Caco-2 (cell line): ENCODE measurements at regions not wholly inside any gene's neighbourhood (a gene's known extent, or its start where the extent isn't known, plus 50 kb on each side); places are given as distances from the start of the nearest gene placed in this dataset.

Experiments used
- BruUV-seq: library from RNA; stranded (reverse); fragments of 400-500 nt; replicated peaks from 2 replicates; lab custom pipeline; 2021; lab: Mats Ljungman, UMichigan
- CTCF ChIA-PET: fragments of 300-600 bp; sonication (Branson Sonifier 250); formaldehyde crosslinking; loops from one replicate; lab custom pipeline; 2022; ENCODE audit warnings: antibody characterized with exemption; lab: Charles Lee
- POLR2A ChIA-PET: fragments of 300-600 bp; sonication (Branson Sonifier 250); formaldehyde crosslinking; loops from one replicate; lab custom pipeline; 2022; ENCODE audit warnings: antibody characterized with exemption; lab: Charles Lee
- DNase-seq, 2 experiments: peaks; one replicate each; pipeline versions ENCODE4 v3.0.0 to v3.0.0-alpha.2; 2020 to 2022
- H3K27me3 ChIP-seq: replicated peaks from 2 replicates; pipeline ENCODE4 v1.6.0; 2011; ENCODE audit warnings: low read length; ENCODE audit not compliant: control insufficient read depth, insufficient read depth
- H3K36me3 ChIP-seq: 2 replicates; pipeline ENCODE4 v1.5.1; 2011; ENCODE audit warnings: low read length; ENCODE audit not compliant: control insufficient read depth, insufficient read depth
- H3K4me1 ChIP-seq: fragments of 250-450 bp; sonication (Bioruptor Pico); 2 replicates; pipeline ENCODE4 v1.5.1; 2020; ENCODE audit warnings: mild to moderate bottlenecking
- H3K4me3 ChIP-seq: 2 replicates; pipeline ENCODE4 v1.5.1; 2011; ENCODE audit warnings: low read depth, mild to moderate bottlenecking, control low read depth, low read length
- H3K9me3 ChIP-seq: fragments of 250-450 bp; sonication (Bioruptor Pico); 2 replicates; pipeline ENCODE4 v1.5.1; 2020; ENCODE audit warnings: mild to moderate bottlenecking, moderate library complexity
- H3K27ac Mint-ChIP-seq: one replicate; pipeline ENCODE4 v1.8.0; 2022; ENCODE audit warnings: mixed read lengths; ENCODE audit not compliant: unreplicated experiment
- H3K27me3 Mint-ChIP-seq: one replicate; pipeline ENCODE4 v1.8.0; 2022; ENCODE audit warnings: mixed read lengths; ENCODE audit not compliant: insufficient read depth, unreplicated experiment
- H3K36me3 Mint-ChIP-seq: one replicate; pipeline ENCODE4 v1.8.0; 2022; ENCODE audit warnings: mild to moderate bottlenecking, mixed read lengths; ENCODE audit not compliant: insufficient read depth, unreplicated experiment
- H3K4me1 Mint-ChIP-seq: one replicate; pipeline ENCODE4 v1.8.0; 2022; ENCODE audit warnings: low read depth, mixed read lengths; ENCODE audit not compliant: unreplicated experiment
- H3K4me3 Mint-ChIP-seq: one replicate; pipeline ENCODE4 v1.8.0; 2022; ENCODE audit warnings: mild to moderate bottlenecking, moderate library complexity, mixed read lengths; ENCODE audit not compliant: unreplicated experiment
- H3K9me3 Mint-ChIP-seq: one replicate; pipeline ENCODE4 v1.8.0; 2022; ENCODE audit warnings: mixed read lengths; ENCODE audit not compliant: unreplicated experiment
- CTCF ChIP-seq, 2 experiments: fragments of 200-600 bp in 1 of 2; IDR thresholded peaks; 1 replicate in 1 of 2; 2 replicates in 1 of 2; pipeline versions ENCODE4 v1.5.1 to v1.8.0; 2011 to 2022; ENCODE audit warnings: antibody characterized with exemption in 1 of 2, control low read depth in 1 of 2, inconsistent platforms in 1 of 2, low read depth in 1 of 2, low read length in 1 of 2, mild to moderate bottlenecking in 1 of 2, moderate library complexity in 1 of 2; ENCODE audit not compliant: insufficient read depth in 1 of 2, severe bottlenecking in 1 of 2, unreplicated experiment in 1 of 2
- intact Hi-C: fragments of 100-400 bp; cut with micrococcal nuclease; formaldehyde crosslinking; loops from one replicate; pipeline ENCODE4 v1.10.0; 2022; ENCODE audit not compliant: unreplicated experiment

GRCh38 chr5:138702166-138703077, 50.8 kb upstream of the CTNNA1 start:
- H3K27ac Mint-ChIP-seq = no peak overlapping the region
- intact Hi-C loops = no loop called here
- H3K36me3 Mint-ChIP-seq = no peaks in the 10 kb centered on the region
- Histone ChIP-seq H3K4me3 (no peak overlapping the region), H3K9me3 (no peaks in the 10 kb centered on the region), H3K4me1 (peaks cover 21% of the 10 kb centered on the region), H3K27me3 (no peaks in the 10 kb centered on the region), H3K36me3 (no peaks in the 10 kb centered on the region; the same call in 1 of the 2 replicates)
- peaks cover 21% of the 10 kb centered on the region for H3K4me1 Mint-ChIP-seq
- no peak overlapping the region for H3K4me3 Mint-ChIP-seq
- H3K9me3 Mint-ChIP-seq = no peaks in the 10 kb centered on the region
- DNase-seq = peak in 1 of 2 experiments; percentile 38
- no peak for TF ChIP-seq CTCF (IDR thresholded peaks at IDR 0.05; ENCODE audit: insufficient read depth in 1 of 2, low read depth in 1 of 2, low read length in 1 of 2, severe bottlenecking in 1 of 2, unreplicated experiment in 1 of 2)
- H3K27me3 Mint-ChIP-seq = no peaks in the 10 kb centered on the region
- CTCF ChIA-PET = interaction anchor here (0.6 to 2.2 kb wide), 5 partner anchors 23 to 241 kb away, joined by 3 to 9 read pairs (median 4); no protein-coding TSS in a partner anchor
- BruUV-seq = no TSS peak
- POLR2A ChIA-PET = interaction anchor here (0.6 to 1.5 kb wide), 2 partner anchors 51 to 132 kb away, joined by 5 to 12 read pairs; partner anchors contain the start of gene CTNNA1

- ChIA-PET CTCF (interaction anchor here (0.6 to 2.2 kb wide), 4 partner anchors 24 to 241 kb away, joined by 3 to 9 read pairs (median 4); no protein-coding TSS in a partner anchor), POLR2A (interaction anchor here (1.5 kb wide), 1 partner anchor 51 kb away, joined by 12 read pairs; the partner anchor contains the start of gene CTNNA1)
- Mint-ChIP-seq H3K4me1 (peaks cover 21% of the 10 kb centered on the region), H3K36me3 (no peaks in the 10 kb centered on the region), H3K27me3 (no peaks in the 10 kb centered on the region), H3K27ac (no peak overlapping the region), H3K4me3 (no peak overlapping the region), H3K9me3 (no peaks in the 10 kb centered on the region)
- intact Hi-C loops = no loop called here
- no peak for DNase-seq
- no TSS peak for BruUV-seq
- H3K4me1 ChIP-seq = peaks cover 24% of the 10 kb centered on the region
- H3K4me3 ChIP-seq = no peak overlapping the region
- H3K9me3 ChIP-seq = no peaks in the 10 kb centered on the region
- no peaks in the 10 kb centered on the region; the same call in 1 of the 2 replicates for H3K36me3 ChIP-seq
- no peak for TF ChIP-seq CTCF (IDR thresholded peaks at IDR 0.05; ENCODE audit: insufficient read depth in 1 of 2, low read depth in 1 of 2, low read length in 1 of 2, severe bottlenecking in 1 of 2, unreplicated experiment in 1 of 2)
- no peaks in the 10 kb centered on the region for H3K27me3 ChIP-seq
Observed at GRCh38 chr5:138701678-138702077, 51.5 kb upstream of the CTNNA1 start.

- CTCF ChIA-PET = no interaction called here
- POLR2A ChIA-PET = no interaction called here
- BruUV-seq = no TSS peak
- Mint-ChIP-seq H3K36me3 (no peaks in the 10 kb centered on the region), H3K9me3 (no peaks in the 10 kb centered on the region), H3K4me3 (no peak overlapping the region), H3K27ac (no peak overlapping the region), H3K27me3 (no peaks in the 10 kb centered on the region), H3K4me1 (peaks cover 21% of the 10 kb centered on the region)
- no peak for DNase-seq
- H3K27me3 ChIP-seq = no peaks in the 10 kb centered on the region
- no peak overlapping the region for H3K4me3 ChIP-seq
- TF ChIP-seq CTCF (IDR thresholded peaks at IDR 0.05; ENCODE audit: insufficient read depth in 1 of 2, low read depth in 1 of 2, low read length in 1 of 2, severe bottlenecking in 1 of 2, unreplicated experiment in 1 of 2) = no peak
- no peaks in the 10 kb centered on the region; the same call in 1 of the 2 replicates for H3K36me3 ChIP-seq
- intact Hi-C loops = no loop called here
- H3K4me1 ChIP-seq = peaks cover 32% of the 10 kb centered on the region
- no peaks in the 10 kb centered on the region for H3K9me3 ChIP-seq
Observed at GRCh38 chr5:138700581-138701362, 52.5 kb upstream of the CTNNA1 start.
